IMR-90 (cell line): ENCODE measurements at regions not wholly inside any gene's neighbourhood (a gene's known extent, or its start where the extent isn't known, plus 50 kb on each side); places are given as distances from the start of the nearest gene placed in this dataset.

Experiments used
- CEBPB ChIP-seq: IDR thresholded peaks from 2 replicates; pipeline ENCODE4 v1.6.1; 2012; ENCODE audit warnings: low read depth, low read length, improper control_type of control experiment
- CHD1 ChIP-seq: IDR thresholded peaks from 2 replicates; pipeline ENCODE4 v1.6.1; 2012; ENCODE audit warnings: low read depth, low read length, improper control_type of control experiment
- CTCF ChIP-seq: conservative IDR thresholded peaks from 2 replicates; pipeline ENCODE4 v1.5.1; 2012; ENCODE audit warnings: mild to moderate bottlenecking, low read depth, low read length, improper control_type of control experiment
- ELK1 ChIP-seq: fragments of 150-350 bp; IDR thresholded peaks from 2 replicates; pipeline ENCODE4 v1.6.1; 2016; ENCODE audit warnings: low read depth, mild to moderate bottlenecking, low read length, moderate library complexity, borderline replicate concordance
- FOS ChIP-seq: fragments of 150-350 bp; IDR thresholded peaks from 2 replicates; pipeline ENCODE4 v1.6.1; 2016; ENCODE audit warnings: low read depth, low read length
- MAFK ChIP-seq: IDR thresholded peaks from 2 replicates; pipeline ENCODE4 v1.6.1; 2012; ENCODE audit warnings: low read depth, low read length, improper control_type of control experiment
- MAZ ChIP-seq: IDR thresholded peaks from 2 replicates; pipeline ENCODE4 v1.6.1; 2012; ENCODE audit warnings: low read depth, mild to moderate bottlenecking, low read length, improper control_type of control experiment, moderate library complexity, borderline replicate concordance
- NFE2L2 ChIP-seq: fragments of 150-350 bp; IDR thresholded peaks from 2 replicates; pipeline ENCODE4 v1.6.1; 2016; ENCODE audit warnings: low read depth, mild to moderate bottlenecking, low read length
- POLR2A ChIP-seq: IDR thresholded peaks from 2 replicates; pipeline ENCODE4 v1.6.1; 2012; ENCODE audit warnings: mild to moderate bottlenecking, low read depth, low read length
- RAD21 ChIP-seq: IDR thresholded peaks from 2 replicates; pipeline ENCODE4 v1.6.1; 2012; ENCODE audit warnings: low read length, improper control_type of control experiment
- RFX5 ChIP-seq: IDR thresholded peaks from 2 replicates; pipeline ENCODE4 v1.8.0; 2012; ENCODE audit warnings: low read depth, mild to moderate bottlenecking, low read length, moderate library complexity

GRCh38 chr2:183993052-183993451 lies 605.3 kb upstream of the ZNF804A start:
- TF ChIP-seq RAD21 (no peak), POLR2A (no peak), MAFK (no peak), CTCF (no peak), RFX5 (no peak), CEBPB (no peak), ELK1 (no peak), NFE2L2 (no peak), MAZ (no peak), CHD1 (no peak), FOS (no peak)
